Spleen (tissue), 11 donors: ENCODE measurements at regions not wholly inside any gene's neighbourhood (a gene's known extent, or its start where the extent isn't known, plus 50 kb on each side); places are given as distances from the start of the nearest gene placed in this dataset.
"Not testable (repeated sequence)": the region's sequence is repeated elsewhere in the genome, so short reads cannot be mapped to it uniquely, and the experiment has no call there.

Experiments
- DNase-seq: peaks from one replicate; pipeline ENCODE4 v3.0.0-alpha.2; 2020
- H3K27ac ChIP-seq, 8 donors: fragments of 200-600 bp; sonication (generic) in 7 of 8; 1 replicate in 4 of 8; 2 replicates in 4 of 8; pipeline versions ENCODE4 v1.5.0 to v1.8.0; 2016 to 2021; ENCODE audit warnings: inconsistent platforms in 4 of 8, mild to moderate bottlenecking in 4 of 8, moderate library complexity in 1 of 8
- H3K27me3 ChIP-seq, 7 donors: fragments of 200-600 bp; sonication (generic) in 6 of 7; replicated peaks in 1 of 7; 1 replicate in 4 of 7; 2 replicates in 3 of 7; pipeline versions ENCODE4 v1.5.0 to v1.8.0; 2016 to 2021; ENCODE audit warnings: inconsistent platforms in 3 of 7, mild to moderate bottlenecking in 1 of 7
- H3K36me3 ChIP-seq, 6 donors: fragments of 200-600 bp; sonication (generic) in 5 of 6; 1 replicate in 4 of 6; 2 replicates in 2 of 6; pipeline versions ENCODE4 v1.5.0 to v1.8.0; 2016 to 2021; ENCODE audit warnings: inconsistent platforms in 2 of 6
- H3K4me1 ChIP-seq, 6 donors: fragments of 200-600 bp; sonication (generic) in 5 of 6; 1 replicate in 3 of 6; 2 replicates in 3 of 6; pipeline versions ENCODE4 v1.5.0 to v1.8.0; 2016 to 2021; ENCODE audit warnings: inconsistent platforms in 3 of 6
- H3K4me3 ChIP-seq, 8 donors: fragments of 200-600 bp; sonication (generic) in 7 of 8; 1 replicate in 4 of 8; 2 replicates in 4 of 8; pipeline versions ENCODE4 v1.5.0 to v1.8.0; 2016 to 2021; ENCODE audit warnings: inconsistent platforms in 4 of 8, mild to moderate bottlenecking in 4 of 8, moderate library complexity in 2 of 8
- H3K9me3 ChIP-seq, 8 donors: fragments of 200-600 bp; sonication (generic) in 7 of 8; 1 replicate in 4 of 8; 2 replicates in 4 of 8; pipeline versions ENCODE4 v1.5.0 to v1.8.0; 2016 to 2021; ENCODE audit warnings: inconsistent platforms in 4 of 8
- POLR2A ChIP-seq, 3 donors: fragments of 450-650 bp; IDR thresholded peaks; one replicate each; pipeline ENCODE4 v1.5.1; 2017; ENCODE audit warnings: antibody characterized with exemption in 3 of 3, mild to moderate bottlenecking in 1 of 3
- POLR2AphosphoS5 ChIP-seq, 3 donors: sonication (generic); formaldehyde crosslinking; IDR thresholded peaks; one replicate each; pipeline ENCODE4 v1.5.1; 2017; ENCODE audit warnings: antibody characterized with exemption in 3 of 3
- WGBS, 5 donors: extraction: QIAGEN DNeasy Blood & Tissue Kit in 3 of 5; methylation state at CpG; one replicate each; pipeline versions ENCODE4 v1.1.5 to v1.1.7; 2013 to 2018; 5-methylcytosine and 5-hydroxymethylcytosine counted together
- intact Hi-C: fragments of 100-400 bp; cut with DNase I; formaldehyde crosslinking; loops from one replicate; pipeline ENCODE4 v1.15.0; 2023; ENCODE audit warnings: low total_unique reads
- TF ChIP-seq, protein P1 (sequence below), 11 experiments: fragments of 200-600 bp in 7 of 11; fragments of 450-650 bp in 4 of 11; sonication (generic) in 4 of 11; IDR thresholded peaks in 8 of 11; conservative IDR thresholded peaks in 3 of 11; 1 replicate in 7 of 11; 2 replicates in 4 of 11; pipeline versions ENCODE4 v1.4.0 to v1.8.0; 2016 to 2021; ENCODE audit warnings: antibody characterized with exemption in 11 of 11, inconsistent platforms in 4 of 11, mild to moderate bottlenecking in 1 of 11
- donor health status: healthy with polysubstance abuse.
- donor health status: DM: no; HTN: no; CAD: no; lungs with moderate emphysema.
- donor health status: DM: no; HTN: no; CAD: no.
- donor health status: Bipolar disorder and iron deficiency.
- donor health status: healthy.
- donor health status: DM: no; HTN: no; CAD: no.
- donor health status: DM: yes; HTN: yes; CAD: no.

DNA sequence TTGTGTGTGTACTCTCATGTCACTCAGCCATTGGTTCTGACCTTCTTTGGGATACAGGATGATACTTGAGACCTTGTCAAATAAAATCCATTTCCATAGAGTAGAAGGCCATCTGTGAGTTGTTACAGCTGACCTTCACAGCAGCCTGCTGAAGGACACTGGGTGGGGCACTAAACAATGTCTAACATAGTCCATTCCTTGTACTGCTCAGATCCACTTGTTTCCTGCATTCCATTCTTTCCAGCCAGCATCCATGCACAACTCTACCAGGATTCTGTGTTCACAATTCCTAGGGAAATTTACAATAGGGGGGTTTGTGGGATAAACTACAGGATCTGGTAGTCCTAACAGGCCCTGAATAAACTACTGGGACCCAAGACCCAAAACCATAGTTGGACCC, 286.4 kb downstream of the RASEF start:
- DNase-seq: no peak
- H3K9me3 ChIP-seq: peaks cover 0 to 8% (median 0%) of the 10 kb centered on the region in 8 donors
- no peaks in the 10 kb centered on the region for H3K36me3 ChIP-seq
- TF ChIP-seq POLR2A (IDR thresholded peaks at IDR 0.05) (no peak), POLR2AphosphoS5 (IDR thresholded peaks at IDR 0.05) (no peak)
- TF ChIP-seq, protein P1, sequence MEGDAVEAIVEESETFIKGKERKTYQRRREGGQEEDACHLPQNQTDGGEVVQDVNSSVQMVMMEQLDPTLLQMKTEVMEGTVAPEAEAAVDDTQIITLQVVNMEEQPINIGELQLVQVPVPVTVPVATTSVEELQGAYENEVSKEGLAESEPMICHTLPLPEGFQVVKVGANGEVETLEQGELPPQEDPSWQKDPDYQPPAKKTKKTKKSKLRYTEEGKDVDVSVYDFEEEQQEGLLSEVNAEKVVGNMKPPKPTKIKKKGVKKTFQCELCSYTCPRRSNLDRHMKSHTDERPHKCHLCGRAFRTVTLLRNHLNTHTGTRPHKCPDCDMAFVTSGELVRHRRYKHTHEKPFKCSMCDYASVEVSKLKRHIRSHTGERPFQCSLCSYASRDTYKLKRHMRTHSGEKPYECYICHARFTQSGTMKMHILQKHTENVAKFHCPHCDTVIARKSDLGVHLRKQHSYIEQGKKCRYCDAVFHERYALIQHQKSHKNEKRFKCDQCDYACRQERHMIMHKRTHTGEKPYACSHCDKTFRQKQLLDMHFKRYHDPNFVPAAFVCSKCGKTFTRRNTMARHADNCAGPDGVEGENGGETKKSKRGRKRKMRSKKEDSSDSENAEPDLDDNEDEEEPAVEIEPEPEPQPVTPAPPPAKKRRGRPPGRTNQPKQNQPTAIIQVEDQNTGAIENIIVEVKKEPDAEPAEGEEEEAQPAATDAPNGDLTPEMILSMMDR (IDR thresholded peaks at IDR 0.05 in 8 of 11, conservative IDR thresholded peaks at IDR 0.05 in 3 of 11): no peak
- intact Hi-C loops: no loop called here
- no peaks in the 10 kb centered on the region for H3K27me3 ChIP-seq
- no peak overlapping the region for H3K4me3 ChIP-seq
- H3K27ac ChIP-seq: peak overlapping the region in 6 of 8 donors; percentile 18 to 68 (median 48)
- no peaks in the 10 kb centered on the region for H3K4me1 ChIP-seq

DNA sequence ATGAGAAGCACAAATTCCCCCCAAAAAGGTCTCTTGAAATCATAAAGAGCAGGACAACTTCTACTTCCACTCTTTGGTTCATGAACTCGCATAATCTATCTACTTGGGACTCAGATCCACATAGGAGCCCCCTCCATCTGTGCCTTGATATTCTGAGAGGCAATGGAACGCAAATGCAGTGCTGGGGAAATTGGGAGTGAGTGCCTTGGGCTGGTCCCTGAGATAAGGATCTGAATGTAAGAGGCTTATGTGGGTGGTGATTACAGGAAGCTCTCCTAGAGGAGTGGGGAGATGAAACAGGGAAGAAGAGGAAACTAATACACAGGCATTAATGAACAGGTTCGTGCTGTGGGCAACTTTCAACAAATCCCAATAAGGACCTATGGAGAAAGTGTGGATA, 285.6 kb downstream of the RASEF start:
- no peak for DNase-seq
- TF ChIP-seq POLR2A (IDR thresholded peaks at IDR 0.05): no peak
- no peak for TF ChIP-seq POLR2AphosphoS5 (IDR thresholded peaks at IDR 0.05)
- TF ChIP-seq, protein P1 (IDR thresholded peaks at IDR 0.05 in 8 of 11, conservative IDR thresholded peaks at IDR 0.05 in 3 of 11): no peak
- WGBS, 5 donors: 57 to 80% (median 72%) methylated on average over 3 of the region's 3 CpGs

DNA sequence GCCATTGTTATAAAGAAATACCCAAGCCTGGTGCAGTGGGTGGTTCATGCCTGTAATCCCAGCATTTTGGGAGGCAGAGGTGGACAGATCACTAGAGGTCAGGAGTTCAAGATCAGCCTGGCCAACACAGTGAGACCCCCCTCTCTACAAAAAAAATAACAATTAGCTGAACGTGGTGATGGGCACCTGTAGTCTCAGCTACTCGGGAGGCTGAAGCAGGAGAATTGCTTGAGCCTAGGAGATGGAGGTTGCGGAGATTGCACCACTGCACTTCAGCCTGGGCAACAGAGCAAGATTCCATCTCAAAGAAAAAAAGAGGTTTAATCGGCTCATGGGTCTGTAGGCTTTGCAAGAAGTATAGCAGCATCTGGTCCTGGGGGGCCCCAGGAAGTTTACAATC, 284.0 kb downstream of the RASEF start:
- 87 to 99% (median 90%) methylated on average over 4 of the region's 4 CpGs for WGBS, 5 donors

More for the DNA sequence above, 285.6 kb downstream of the RASEF start:
- no peaks in the 10 kb centered on the region for H3K36me3 ChIP-seq
- H3K27ac ChIP-seq: peak overlapping the region in 3 of 8 donors; percentile 18 to 68 (median 46)
- H3K9me3 ChIP-seq: peaks cover 0 to 8% (median 0%) of the 10 kb centered on the region in 8 donors
- no peaks in the 10 kb centered on the region for H3K27me3 ChIP-seq
- H3K4me3 ChIP-seq: no peak overlapping the region
- intact Hi-C loops: no loop called here
- H3K4me1 ChIP-seq: no peaks in the 10 kb centered on the region

DNA sequence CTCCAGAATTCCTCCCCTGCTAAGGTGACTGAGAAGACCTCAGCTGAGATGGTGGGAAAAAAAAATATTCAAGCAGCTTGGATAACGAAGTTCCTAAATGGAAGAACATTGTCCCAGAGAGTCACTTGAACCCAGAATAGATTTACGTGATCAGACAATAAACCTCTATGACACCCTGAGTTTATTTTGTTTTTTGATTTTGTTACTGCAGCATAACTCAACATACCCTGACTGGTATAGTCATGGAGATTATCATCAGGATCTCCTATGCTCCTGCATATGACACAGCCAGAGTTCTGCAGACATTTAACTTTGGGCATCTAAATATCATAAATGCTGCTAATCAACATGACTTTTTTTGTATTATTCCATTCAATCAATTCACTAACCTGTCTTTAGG, 282.9 kb downstream of the RASEF start:
- TF ChIP-seq POLR2A (IDR thresholded peaks at IDR 0.05) (no peak), POLR2AphosphoS5 (IDR thresholded peaks at IDR 0.05) (no peak)
- TF ChIP-seq, protein P1 (IDR thresholded peaks at IDR 0.05 in 8 of 11, conservative IDR thresholded peaks at IDR 0.05 in 3 of 11): no peak
- Histone ChIP-seq H3K4me1 (no peaks in the 10 kb centered on the region), H3K36me3 (no peaks in the 10 kb centered on the region), H3K27ac (no peak overlapping the region), H3K27me3 (no peaks in the 10 kb centered on the region), H3K4me3 (no peak overlapping the region), H3K9me3 (peaks cover 0 to 24% (median 2%) of the 10 kb centered on the region in 8 donors)
- intact Hi-C loops: no loop called here
- WGBS, 5 donors: 71 to 96% (median 80%) methylated on average over 2 of the region's 2 CpGs
- no peak for DNase-seq

More for the DNA sequence above, 284.0 kb downstream of the RASEF start:
- H3K4me3 ChIP-seq, H3K36me3 ChIP-seq, DNase-seq, H3K4me1 ChIP-seq, H3K27me3 ChIP-seq, intact Hi-C loops, H3K27ac ChIP-seq: not testable (repeated sequence)
- H3K9me3 ChIP-seq: peaks cover 0 to 16% (median 2%) of the 10 kb centered on the region in 8 donors

DNA sequence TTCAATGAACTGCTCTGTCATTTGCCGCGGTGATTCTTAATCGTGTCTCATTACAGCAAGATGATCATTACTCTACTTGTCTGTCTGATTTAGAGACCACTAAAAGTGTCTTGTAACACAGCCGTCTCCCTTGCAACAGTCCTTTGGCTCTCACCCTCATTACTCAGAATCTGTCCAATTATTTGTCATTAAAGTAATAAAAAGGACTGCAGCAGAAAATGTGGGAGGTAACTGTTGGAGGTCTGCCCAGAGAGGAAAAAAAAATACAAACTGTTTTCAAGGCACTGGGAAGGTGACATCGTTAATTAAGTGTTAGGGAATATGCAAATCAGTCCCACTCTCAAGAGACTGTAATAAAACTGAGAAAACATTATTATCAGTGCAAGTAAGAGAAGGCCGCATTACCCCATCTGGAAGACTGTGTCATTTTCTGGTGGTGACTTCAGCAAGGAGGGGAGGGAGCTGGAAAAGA, 281.0 kb downstream of the RASEF start:
- no peak overlapping the region for H3K4me3 ChIP-seq
- H3K4me1 ChIP-seq: no peaks in the 10 kb centered on the region
- peaks cover 0 to 26% (median 2%) of the 10 kb centered on the region in 8 donors for H3K9me3 ChIP-seq
- no peak overlapping the region for H3K27ac ChIP-seq
- TF ChIP-seq, protein P1 (IDR thresholded peaks at IDR 0.05 in 8 of 11, conservative IDR thresholded peaks at IDR 0.05 in 3 of 11): no peak
- H3K27me3 ChIP-seq: no peaks in the 10 kb centered on the region
- intact Hi-C loops: no loop called here
- no peaks in the 10 kb centered on the region for H3K36me3 ChIP-seq
- whole genome bisulfite sequencing, 5 donors: 56 to 84% (median 76%) methylated on average over 6 of the region's 6 CpGs
- no peak for DNase-seq
